HG03378 (cell line): ENCODE measurements at regions not wholly inside any gene's neighbourhood (a gene's known extent, or its start where the extent isn't known, plus 50 kb on each side); places are given as distances from the start of the nearest gene placed in this dataset.

ENCODE experiments used
- ATAC-seq: cut with Tn5 transposase; IDR thresholded peaks from one replicate; pipeline ENCODE4 v1.9.1; 2021; ENCODE audit warnings: mild to moderate bottlenecking, moderate library complexity; ENCODE audit not compliant: unreplicated experiment

DNA sequence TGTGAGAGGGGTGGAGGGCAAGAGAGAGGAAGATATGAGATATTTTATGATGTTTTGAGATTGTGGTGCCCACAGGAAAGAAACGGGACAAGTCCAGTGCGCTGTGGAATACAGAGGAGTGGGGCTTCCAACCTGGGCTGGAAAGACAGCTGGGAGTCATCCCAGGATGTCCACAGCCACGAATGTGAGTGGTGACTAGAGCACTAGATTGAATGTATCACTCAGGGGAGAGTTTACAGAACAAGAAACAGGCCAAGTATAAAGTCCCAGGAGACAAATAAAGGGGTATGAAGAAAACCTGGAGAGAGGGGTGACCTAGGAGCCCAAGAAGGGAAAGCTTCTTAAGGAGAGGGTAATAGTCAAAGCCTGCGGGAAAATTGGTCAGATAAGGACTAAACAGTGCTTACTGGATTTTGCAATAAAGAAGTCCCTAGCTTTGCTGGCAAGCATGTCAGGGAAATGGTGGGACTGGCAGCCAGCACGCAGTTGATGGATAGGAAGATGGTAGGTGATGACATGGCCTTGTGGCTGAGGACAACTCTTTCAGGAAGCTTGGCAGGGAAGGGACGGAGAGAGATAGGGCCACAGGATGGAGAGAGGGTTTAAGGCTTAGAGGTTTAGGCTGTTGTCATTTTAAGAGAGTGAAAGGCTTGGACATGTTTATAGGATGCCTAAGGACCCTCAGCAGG is 114.5 kb downstream of the AXIN2 start:
- no peak for ATAC-seq

DNA sequence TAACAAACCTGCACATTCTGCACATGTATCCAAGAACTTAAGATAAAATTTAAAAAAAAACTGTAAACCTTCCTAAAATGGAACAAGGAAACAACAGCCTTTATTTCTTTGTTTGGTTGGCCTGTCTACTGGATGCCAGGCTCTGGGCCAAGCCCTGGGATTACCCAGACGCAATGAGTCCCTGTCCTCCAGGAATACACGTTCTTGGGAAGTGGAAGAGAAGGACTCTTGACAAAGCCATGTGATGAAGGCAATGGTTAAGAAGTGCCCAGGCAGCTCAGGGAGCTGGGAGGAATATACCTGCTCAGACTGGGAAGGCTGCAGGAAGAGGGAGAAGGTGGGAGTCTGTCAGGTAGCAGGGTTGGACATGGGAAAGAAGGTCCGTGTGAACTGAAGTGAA is 115.4 kb downstream of the AXIN2 start:
- ATAC-seq, result no peak

DNA sequence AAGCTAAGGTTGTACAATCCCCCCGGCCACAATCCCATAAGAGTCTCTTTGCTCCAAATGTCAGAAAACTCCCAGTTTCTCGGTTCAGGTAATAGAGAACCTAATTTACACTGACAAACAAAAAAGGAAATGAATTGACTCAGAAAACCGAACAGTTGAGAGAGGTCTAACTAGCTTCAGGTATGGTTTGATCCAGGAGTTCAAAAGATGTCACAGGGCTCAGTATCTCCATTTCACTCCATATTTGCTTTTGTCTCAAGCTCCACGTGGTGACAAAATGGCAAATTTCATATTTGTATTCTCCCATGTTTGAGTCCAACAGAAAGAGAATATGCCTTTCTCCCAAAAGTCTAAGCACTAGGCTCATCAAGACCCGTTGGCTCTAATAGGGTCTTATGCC is 117.4 kb downstream of the AXIN2 start:
- no peak for ATAC-seq

DNA sequence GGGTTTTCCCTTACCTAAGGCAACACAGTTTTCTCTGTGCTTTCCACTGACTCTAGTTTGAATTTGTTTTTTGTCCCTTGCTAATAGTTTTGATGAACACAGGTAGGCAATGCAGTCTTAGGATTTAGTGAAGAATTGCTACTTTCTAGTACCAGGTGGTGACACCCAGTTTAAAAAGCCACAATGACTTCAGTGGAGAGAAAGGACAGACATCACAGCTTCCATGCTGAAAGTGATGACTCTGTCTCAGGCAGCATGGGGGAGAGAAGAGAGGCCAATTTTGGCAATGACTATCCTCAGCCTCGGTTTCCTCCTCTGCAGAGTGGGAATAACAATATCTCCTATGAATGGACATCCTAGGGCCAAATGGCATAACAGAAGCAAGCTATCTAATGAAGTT is 118.8 kb downstream of the AXIN2 start:
- no peak for ATAC-seq

DNA sequence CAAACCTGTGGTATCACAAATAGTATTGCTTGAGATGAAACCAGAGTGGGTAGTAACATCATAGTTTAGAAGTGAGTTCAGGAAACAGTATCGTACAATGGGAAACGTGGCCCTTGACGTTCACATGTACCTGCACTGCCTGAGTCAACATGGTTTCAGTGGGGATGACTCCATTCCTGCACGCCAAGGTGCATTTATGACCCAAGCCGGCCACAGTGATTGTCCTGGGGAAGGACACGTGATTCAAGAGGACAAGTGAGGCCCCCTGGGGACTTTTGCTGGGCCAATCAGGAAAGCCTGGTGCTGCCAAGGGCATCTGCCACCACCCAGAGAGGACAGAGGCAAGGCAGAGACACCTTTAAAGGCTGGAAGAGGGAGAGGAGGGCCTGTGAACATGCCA is 119.2 kb downstream of the AXIN2 start:
- ATAC-seq, result no peak

DNA sequence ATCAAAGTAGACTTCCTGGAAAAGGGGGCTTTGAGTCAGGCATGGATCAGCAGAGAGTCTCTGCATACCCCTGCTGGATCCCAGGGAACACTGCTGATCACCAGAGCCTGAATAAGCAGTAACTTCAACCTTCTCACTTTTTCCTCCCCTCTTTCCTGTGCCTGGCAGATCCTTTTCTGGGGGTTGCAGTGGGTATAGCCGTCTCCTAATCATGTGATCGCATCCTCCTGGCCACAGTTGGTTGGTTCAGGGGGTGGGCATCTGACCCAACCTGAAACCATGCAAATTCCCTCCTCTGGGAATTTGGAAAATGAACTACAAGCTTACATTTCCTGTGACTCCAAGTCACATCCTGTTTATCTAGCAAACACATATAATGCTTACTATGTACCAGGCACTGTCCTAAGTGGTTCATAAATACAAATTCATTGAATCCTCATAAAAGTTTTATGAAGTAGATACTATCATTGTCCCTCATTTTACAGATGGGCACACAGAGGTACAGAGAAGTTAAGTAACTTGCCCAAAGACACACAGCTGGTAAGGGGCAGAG is 120.3 kb downstream of the AXIN2 start:
- ATAC-seq, result no peak

DNA sequence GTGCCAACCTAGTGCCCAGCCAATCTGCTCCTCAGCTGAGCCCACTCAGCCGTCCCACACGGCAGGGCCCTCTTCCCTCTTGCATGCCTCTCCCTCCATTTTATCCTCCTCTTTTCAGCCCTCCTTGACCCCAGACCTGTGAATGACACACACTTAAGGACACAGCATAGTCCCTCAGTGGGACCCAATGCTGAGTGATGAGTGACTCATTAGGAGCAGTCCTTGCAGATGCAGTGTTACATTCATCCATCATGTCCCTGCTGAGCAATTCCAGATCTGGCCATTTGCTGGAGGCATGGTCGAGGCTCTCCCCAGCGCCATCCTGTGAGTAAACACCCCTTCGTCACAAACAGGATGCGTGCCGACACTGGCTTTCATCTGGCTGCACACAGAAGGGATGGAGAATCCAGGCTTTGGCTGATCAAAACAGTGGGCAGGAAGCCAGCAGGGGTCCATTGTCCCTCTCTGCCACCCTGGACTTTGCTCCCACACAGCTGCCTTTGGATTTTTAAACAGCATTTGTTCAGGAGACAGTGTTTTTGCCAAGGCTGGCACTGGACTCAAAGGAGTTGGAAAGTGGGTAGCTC is 122.6 kb downstream of the AXIN2 start:
- no peak for ATAC-seq

DNA sequence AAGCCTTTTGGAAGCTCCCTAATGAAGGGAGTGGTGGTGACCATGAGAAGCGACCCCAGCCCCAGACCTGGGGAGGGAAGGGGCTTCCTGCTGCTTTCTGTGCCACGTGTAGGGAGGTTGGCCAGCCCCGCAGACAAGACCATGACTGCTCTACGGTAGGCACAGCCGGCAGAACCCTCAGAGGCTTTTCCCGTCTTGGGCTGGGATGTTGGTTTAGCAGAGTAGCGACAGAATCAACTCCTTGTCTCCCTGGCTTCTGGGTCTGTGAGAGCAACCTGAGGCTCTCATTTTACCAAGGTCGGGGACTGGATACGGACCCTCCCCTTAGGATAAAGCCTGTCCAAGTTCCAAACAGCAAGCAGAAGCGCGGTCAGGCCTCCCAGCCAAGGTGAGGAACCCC is 123.3 kb downstream of the AXIN2 start:
- no peak for ATAC-seq

DNA sequence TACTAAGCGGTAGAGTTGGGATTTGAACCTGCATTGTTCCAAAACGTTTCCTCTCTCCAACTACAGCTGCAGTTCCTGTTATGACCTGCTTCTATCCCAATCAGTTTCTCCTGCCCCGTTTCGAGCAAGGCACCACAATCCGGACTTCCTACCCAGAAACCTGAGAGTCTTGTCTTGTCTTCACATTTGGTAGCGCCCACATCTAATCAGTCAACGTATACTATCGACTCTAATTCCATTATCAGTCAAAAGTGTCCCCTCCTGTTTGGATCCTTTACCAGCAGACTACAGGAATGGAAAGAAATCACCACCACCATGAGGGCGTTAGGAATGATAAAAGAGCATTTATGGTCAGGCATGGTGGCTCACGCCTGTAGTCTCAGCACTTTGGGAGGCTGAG is 124.6 kb downstream of the AXIN2 start:
- ATAC-seq, result no peak

DNA sequence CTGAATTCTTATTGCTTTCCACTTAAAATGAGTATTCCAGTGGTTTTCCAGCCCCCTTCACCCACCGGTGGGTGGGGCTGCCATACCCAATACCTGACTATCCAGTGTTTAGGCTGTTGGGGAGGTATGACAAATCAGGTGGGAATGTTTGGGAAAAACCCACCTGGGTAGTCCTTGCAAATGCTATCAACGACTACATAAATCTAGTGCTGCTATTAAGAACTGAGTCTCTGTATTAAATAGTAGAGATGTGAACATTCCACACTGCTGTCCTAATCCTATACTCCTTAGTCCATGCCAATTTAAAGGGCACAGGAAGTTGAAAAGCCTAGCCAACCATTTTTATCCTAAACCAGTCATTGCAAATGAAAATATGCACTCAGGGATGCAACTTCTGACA is 126.6 kb downstream of the AXIN2 start:
- no peak for ATAC-seq

DNA sequence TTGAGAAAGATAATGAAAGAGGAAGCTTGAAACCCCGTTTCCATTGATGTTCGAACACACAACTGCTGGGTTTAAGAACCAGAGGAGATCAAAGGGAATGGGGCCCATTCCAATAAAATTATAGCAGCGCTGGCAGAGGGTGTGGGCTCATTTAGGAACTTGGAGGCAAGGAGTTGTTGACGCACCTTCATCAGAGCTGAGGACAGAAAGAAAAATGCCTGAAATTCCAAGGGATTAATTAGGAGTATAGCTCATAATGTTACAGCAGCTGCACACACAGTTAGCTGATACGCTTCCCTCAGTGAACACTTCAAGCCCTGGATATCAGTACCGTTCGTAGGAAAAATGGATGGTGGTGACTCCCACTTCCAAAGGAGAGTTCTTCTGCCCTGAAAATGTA is 127.2 kb downstream of the AXIN2 start:
- no peak for ATAC-seq

DNA sequence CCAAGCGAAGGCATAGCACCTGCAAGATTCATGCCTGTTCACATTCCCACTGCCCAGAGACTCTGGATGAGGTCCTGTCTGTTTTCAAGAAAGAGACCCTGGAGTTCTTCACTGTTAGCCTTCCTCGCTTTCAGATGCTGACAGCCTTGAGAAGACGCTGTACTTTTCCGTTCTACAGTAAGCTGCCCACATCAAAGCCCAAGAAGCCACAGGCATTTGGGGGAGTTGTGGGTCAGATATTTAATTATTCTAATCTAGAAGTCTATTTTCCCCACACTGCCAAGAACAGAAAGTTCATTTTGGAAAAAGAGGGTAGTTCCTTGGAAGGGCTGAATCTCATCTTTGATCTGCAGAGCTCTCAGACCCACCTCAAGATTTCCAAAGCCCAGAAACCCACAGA is 127.9 kb downstream of the AXIN2 start:
- no peak for ATAC-seq

DNA sequence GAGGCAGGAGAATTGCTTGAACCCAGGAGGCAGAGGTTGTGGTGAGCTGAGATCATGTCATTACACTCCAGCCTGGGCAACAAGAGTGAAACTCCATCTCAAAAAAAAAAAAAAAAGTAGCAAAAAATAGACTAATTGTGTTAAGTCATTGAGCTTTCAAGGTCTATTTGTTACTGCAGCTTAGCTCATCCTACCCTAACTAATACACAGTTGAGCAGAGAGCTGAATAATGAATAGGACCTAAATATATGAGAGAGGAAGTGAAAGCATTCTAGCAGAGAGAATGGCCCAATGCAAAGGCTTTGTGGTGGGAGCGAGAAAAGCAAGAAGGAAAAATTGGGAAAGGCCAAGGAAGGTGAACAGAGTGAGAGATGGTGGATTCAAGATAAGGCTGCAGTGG is 128.3 kb downstream of the AXIN2 start:
- no peak for ATAC-seq

DNA sequence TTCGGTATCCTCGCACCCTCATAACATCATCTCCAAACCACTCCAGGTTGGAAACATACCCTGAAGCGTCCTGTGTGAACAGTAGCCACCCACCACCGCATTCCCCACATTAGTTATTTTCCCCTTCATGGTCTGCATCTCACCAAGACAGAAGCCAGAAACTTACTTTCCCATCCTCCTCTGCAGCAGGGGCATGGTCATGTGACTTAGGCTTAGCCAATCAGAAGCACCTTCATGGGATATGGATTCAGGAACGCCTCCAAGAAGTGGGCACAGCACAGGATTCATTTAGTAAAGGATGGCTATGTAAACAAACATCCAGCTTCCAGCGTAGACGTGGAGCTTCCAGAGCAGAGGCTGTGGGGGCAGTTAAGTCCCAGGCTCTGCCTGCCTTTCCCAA is 130.3 kb downstream of the AXIN2 start:
- no peak for ATAC-seq

DNA sequence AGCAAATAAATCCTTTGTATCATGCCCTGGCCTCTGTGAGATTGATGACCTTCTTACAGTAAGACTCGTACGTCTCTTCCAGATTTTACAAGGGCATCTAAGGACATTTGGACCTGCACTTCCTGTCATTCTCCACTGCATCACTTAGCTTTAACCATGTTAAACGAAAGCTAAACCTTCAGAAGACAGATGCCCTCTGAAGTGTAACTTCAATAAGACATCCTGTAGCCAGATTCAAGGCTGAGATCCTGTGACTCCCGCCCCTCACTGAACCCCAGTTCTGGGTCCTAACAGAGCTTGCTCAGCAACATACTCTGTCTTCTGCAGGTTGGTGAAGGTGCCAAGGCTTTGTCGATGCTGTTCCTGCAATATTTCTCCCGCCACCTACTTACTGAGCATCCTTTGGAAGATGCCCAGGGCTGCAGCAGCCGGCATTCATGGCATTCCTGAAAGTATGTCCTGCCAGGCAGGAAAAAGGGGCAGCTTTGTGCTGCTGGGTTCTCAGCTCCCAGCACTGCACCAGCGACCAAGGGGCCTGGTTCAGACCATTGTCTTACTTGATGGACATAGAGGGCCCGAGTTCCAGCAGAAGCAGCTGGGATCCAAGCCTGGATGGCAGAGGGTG is 131.1 kb downstream of the AXIN2 start:
- ATAC-seq, result no peak

DNA sequence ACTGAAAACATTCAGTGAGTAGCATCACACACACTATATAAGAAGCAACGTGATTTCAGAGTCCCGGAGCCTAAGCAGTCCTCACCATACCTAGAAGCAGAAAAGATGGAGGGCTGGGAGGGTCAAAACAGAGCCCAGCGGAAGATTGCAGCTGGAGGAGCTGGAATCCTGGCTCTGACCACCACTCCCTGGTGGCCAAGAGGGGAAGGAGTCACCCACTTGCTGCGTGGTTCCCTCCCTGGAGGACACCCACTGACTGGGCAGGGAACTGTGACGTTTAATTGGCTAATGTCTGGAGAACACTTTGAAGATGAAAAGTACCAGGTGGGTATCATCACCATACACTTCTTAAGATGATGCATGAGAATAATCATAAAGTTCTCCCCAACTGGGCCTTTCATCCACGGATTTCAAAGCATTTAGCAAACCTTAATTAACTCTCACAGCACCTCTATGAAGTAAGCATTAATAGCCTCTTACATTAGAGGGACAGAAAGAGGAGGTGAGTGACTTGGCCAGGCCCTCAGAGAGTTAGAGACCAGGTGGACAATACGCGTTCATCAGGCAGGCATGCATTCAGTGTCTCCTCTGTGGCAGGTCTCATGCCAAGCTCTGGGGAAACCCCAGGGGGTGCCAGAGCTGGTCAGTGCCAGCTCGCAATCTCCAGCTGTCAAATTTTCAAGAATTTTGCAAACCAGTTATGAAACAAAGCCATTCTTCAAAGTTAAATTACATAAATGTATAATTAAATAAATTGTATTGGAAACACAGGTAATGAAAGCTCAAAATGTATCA is 137.9 kb downstream of the AXIN2 start:
- no peak for ATAC-seq

DNA sequence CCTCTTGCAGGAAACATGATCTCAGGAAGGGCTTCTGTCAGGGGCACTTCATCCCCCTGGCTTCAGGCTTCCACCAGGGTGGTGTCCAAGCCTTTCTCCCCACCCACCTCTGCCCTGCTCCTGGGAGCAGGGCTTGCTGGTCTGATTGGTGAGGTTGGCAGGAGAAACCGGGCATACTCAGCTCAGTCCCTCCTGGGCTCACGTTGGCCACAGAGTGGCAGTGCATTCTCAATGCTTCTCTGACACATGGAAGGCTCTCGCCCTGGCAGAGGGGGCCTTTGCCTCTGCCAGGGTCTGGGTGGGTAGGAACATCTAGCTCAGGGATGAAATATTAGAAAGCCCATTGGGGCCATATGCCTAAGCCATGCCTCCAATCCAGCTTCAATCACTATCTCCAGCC is 142.8 kb downstream of the AXIN2 start:
- ATAC-seq, result no peak

DNA sequence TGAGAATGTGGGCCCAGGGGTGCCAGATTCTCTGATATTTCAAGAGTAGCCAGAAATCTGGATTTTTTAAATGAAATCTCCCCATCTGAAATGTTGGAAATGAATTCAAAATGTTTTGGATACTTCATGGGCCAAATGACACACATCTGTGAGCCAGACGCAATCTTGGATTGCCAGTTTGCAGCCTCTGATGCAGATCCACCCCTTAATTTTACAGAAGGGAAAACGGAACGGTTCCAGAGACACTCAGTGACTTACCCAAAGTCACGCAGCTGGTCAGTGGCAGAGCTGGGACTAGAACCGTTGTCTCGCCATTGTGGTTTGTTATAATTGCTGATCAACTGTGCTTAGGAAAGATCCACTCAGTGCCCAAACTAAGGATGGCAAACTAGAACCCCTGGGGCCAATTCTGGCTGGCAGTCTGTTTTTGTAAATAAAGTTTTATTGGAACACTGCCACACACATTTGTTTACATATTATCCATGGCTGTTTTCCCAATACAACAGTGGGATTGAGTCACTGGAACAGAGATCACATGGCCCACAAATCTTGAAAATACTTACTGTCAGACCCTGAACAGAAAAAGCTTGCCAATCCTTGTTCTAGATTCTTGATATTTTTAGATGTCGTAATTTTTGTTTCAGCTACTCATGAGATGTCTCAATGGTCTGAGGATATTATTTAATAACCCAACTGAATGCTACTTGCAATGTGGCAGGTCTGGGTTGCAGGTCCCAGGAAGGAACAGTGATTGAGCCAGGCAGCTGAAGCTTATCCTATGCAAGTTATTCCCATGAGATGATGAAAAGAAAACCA is 143.8 kb downstream of the AXIN2 start:
- no peak for ATAC-seq

DNA sequence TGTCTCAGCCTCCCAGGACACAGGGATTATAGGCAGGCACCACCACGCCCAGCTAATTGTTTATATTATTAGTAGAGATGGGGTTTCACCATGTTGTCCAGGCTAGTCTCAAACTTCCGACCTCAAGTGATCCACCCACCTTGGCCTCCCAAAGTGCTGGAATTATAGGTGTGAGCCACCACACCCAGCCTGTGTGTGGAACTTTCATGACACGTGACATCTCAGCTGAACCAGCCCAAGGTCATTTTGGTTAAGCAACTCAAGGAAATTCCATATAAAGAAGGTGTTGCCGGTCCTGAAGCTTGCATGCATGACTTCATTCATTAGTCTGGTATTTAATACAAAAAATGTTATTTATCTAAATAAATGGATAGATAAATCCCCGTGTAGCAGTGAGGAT is 145.5 kb downstream of the AXIN2 start:
- no peak for ATAC-seq

DNA sequence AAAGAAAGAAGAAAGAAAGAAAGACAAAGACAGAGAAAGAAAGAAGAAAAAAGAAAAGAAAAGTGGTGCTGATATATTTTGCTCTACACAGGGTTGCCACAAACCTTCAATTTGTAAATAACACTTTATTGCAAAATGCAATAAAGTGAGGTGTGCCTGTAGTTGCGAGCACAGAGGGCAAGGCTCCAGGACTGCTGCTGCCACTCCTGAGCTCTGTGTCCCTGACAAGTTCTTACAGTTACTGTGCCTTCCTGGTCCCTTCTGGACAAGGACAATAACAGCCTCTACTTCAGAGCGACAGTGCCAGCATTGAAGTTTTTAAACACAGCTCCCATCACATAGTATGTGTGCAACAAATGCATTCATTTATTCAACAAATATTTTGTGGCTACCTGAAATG is 148.1 kb downstream of the AXIN2 start:
- no peak for ATAC-seq

DNA sequence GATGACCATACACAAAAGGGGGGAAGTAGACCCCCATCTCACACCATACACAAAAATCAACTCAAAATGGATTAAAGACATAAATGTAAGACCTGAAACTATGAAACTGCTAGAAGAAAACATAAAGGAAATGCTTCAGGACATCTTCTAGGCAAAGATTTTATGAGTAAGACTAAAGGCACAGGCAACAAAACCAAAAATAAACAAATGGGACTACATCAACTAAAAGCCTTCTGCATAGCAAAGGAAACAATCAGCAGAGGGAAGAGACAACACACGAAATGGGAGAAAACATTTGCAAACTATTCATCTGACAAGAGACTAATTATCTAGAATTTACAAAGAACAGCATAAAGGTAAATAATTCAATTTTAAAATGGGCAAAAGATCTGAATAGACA is 152.1 kb downstream of the AXIN2 start:
- ATAC-seq, result no peak
